Fibroblast of the aortic adventitia (primary cell): ENCODE measurements at regions not wholly inside any gene's neighbourhood (a gene's known extent, or its start where the extent isn't known, plus 50 kb on each side); places are given as distances from the start of the nearest gene placed in this dataset.

Experiments
- DNase-seq: peaks from one replicate; pipeline ENCODE4 v3.0.0-alpha.2; 2010; ENCODE audit warnings: low read depth
- H3K4me3 ChIP-seq: 2 replicates; pipeline ENCODE4 v1.5.1; 2011; ENCODE audit warnings: low read depth, mild to moderate bottlenecking, control low read depth, low read length, moderate library complexity
- CTCF ChIP-seq: IDR thresholded peaks from 2 replicates; pipeline ENCODE4 v1.5.1; 2011; ENCODE audit warnings: mild to moderate bottlenecking, low read length, control low read depth, inconsistent platforms; ENCODE audit not compliant: insufficient read depth

GRCh38 chr15:39130556-39131379 is 450.1 kb upstream of the THBS1 start:
- H3K4me3 ChIP-seq: no peak overlapping the region
- DNase-seq: peak; percentile 20
- TF ChIP-seq CTCF: no peak

- H3K4me3 ChIP-seq: no peak overlapping the region
- DNase-seq: no peak
- TF ChIP-seq CTCF: no peak
These were observed 449.3 kb upstream of the THBS1 start for GRCh38 chr15:39131609-39132008.

GRCh38 chr15:39132070-39132469 is 448.8 kb upstream of the THBS1 start:
- no peak overlapping the region for H3K4me3 ChIP-seq
- no peak for DNase-seq
- TF ChIP-seq CTCF: no peak

- H3K4me3 ChIP-seq: no peak overlapping the region
- no peak for TF ChIP-seq CTCF
- peak; percentile 95 for DNase-seq
These were observed 447.8 kb upstream of the THBS1 start for GRCh38 chr15:39132954-39133600.

- H3K4me3 ChIP-seq: no peak overlapping the region
- TF ChIP-seq CTCF: no peak
- no peak for DNase-seq
These were observed 446.6 kb upstream of the THBS1 start for GRCh38 chr15:39134282-39134681.

- H3K4me3 ChIP-seq: no peak overlapping the region
- no peak for TF ChIP-seq CTCF
- peak; percentile 88 for DNase-seq
These were observed 444.9 kb upstream of the THBS1 start for GRCh38 chr15:39135989-39136388.
